ENCODE measurements at regions not wholly inside any gene's neighbourhood (a gene's known extent, or its start where the extent isn't known, plus 50 kb on each side); places are given as distances from the start of the nearest gene placed in this dataset.

DNA sequence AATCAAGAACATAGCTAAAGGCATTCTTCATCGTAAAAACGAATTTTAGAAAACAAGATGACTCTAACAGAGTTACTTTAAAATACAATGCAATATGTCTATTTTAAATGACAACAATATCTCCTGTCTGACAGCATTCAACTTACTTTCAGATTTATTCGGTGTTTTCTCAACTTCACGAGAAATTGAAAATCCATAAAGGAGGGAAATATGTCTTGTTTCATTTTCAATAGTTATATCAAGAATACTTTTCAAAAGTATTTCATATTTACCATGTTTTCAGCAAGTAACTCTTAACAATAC lies 254.8 kb downstream of the DAD1 start:
- Histone ChIP-seq H3K4me3 (ENCODE audit: insufficient read depth, low read depth, low read length, poor library complexity, severe bottlenecking) (no peak overlapping the region), H3K27ac (ENCODE audit: insufficient read depth, low read length, poor library complexity, severe bottlenecking) (no peak overlapping the region), H3K27me3 (replicated peaks; ENCODE audit: control insufficient read depth, insufficient read depth, low read length, poor library complexity, severe bottlenecking) (no peaks in the 10 kb centered on the region), H3K36me3 (ENCODE audit: control insufficient read depth, insufficient read depth, low read length) (no peaks in the 10 kb centered on the region), H3K4me1 (ENCODE audit: control insufficient read depth, insufficient read depth, low read length, poor library complexity, severe bottlenecking) (no peaks in the 10 kb centered on the region), H3K9me3 (ENCODE audit: control insufficient read depth, low read length) (no peaks in the 10 kb centered on the region)
- DNase-seq = no peak

DNA sequence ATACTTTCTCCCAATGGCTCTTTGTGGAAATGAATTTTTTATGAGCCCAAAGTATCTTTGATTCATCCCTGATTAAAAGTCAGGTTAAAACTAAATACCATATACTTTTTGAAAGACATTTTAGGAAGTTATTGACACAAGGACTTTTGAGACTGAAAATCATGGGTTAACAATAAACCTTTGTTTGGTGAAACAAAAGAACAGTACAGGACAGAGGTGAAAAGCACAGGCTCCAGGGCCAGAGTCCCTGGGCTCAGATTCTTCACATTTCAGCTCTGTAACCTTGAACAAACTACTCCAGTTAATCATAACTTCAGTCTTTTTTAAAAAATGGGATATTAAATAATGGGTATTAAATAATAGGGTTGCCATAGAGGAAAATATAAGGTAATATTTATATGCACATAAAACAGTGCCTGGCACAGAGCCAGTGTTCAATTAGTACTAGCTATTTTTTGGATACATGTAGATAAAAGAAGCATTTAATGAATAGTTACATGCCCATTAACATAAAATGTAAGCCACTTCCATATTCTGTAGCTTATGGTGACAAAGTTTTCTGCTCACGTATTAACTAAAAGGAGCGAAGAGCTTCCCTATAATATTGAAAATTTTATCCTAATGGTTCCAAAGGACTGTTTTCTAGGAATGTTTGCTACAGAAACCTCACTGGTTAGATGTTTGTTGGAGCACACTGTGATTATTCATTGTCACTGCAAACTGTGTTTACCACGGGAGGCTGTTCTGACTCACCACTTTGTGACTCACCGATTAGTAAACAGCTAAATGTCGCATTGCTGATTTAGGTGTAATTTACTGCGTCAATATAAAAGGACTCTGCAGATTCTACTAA lies 255.4 kb downstream of the DAD1 start:
- DNase-seq = no peak
- no peaks in the 10 kb centered on the region for H3K27me3 ChIP-seq (replicated peaks; ENCODE audit: control insufficient read depth, insufficient read depth, low read length, poor library complexity, severe bottlenecking)
- no peaks in the 10 kb centered on the region for H3K4me1 ChIP-seq (ENCODE audit: control insufficient read depth, insufficient read depth, low read length, poor library complexity, severe bottlenecking)
- no peaks in the 10 kb centered on the region for H3K36me3 ChIP-seq (ENCODE audit: control insufficient read depth, insufficient read depth, low read length)
- no peak overlapping the region for H3K4me3 ChIP-seq (ENCODE audit: insufficient read depth, low read depth, low read length, poor library complexity, severe bottlenecking)
- no peak overlapping the region for H3K27ac ChIP-seq (ENCODE audit: insufficient read depth, low read length, poor library complexity, severe bottlenecking)
- H3K9me3 ChIP-seq (ENCODE audit: control insufficient read depth, low read length) = no peaks in the 10 kb centered on the region

DNA sequence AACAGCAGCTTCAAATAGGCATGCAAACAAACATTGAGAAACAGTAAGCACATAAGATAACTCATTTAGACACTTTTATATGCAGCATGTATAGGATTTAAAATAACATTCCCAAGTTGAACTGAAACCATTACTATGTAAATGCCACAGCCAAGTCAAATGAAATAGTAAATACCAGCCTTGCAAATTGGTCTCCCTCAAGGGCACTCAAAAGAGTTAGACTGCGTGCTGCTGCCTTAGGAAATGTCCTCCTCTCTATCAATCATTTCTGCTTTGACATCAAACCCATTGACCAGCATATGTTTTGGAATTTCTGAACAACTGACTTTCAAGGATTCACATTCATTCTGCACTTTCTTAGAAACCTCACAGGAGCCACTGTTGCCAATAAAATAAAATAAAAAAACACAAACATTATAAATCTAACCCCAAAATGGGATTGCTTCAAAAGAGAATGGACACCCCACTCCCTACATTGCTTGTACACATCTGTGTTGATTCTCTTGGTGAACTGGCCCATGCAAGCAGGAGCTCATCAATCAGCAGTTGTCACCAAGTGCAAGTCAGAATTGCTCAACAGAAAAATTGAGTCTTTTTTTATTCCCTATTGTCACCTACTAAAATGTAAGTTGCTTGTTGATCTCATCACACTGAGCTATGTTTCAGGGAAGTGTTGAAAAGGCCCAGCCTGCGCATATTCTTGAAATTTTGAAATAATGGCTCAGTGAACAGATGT lies 256.2 kb downstream of the DAD1 start:
- no peaks in the 10 kb centered on the region for H3K27me3 ChIP-seq (replicated peaks; ENCODE audit: control insufficient read depth, insufficient read depth, low read length, poor library complexity, severe bottlenecking)
- no peaks in the 10 kb centered on the region for H3K4me1 ChIP-seq (ENCODE audit: control insufficient read depth, insufficient read depth, low read length, poor library complexity, severe bottlenecking)
- no peak overlapping the region for H3K4me3 ChIP-seq (ENCODE audit: insufficient read depth, low read depth, low read length, poor library complexity, severe bottlenecking)
- DNase-seq = no peak
- H3K27ac ChIP-seq (ENCODE audit: insufficient read depth, low read length, poor library complexity, severe bottlenecking) = no peak overlapping the region
- no peaks in the 10 kb centered on the region for H3K36me3 ChIP-seq (ENCODE audit: control insufficient read depth, insufficient read depth, low read length)
- no peaks in the 10 kb centered on the region for H3K9me3 ChIP-seq (ENCODE audit: control insufficient read depth, low read length)

DNA sequence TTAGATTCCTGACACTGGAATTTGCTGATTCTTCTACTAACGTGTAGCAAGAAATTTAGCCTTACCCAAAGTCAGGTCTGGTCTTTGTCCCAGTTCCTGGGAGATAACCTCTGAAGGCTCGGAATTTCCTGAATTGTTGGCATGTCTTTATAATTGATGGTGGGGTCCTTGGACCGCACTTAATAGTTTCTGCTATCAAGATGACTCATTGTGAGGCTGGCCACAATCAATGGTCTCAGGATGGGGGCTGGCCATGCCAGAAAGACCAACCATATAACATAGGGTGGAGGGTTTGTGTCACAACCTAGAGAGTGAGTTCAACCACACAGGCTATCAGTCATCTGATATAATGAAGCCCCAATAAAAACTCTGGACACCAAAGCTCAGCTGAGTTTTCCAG lies 259.7 kb downstream of the DAD1 start:
- Histone ChIP-seq H3K36me3 (ENCODE audit: control insufficient read depth, insufficient read depth, low read length) (no peaks in the 10 kb centered on the region), H3K9me3 (ENCODE audit: control insufficient read depth, low read length) (no peaks in the 10 kb centered on the region), H3K27ac (ENCODE audit: insufficient read depth, low read length, poor library complexity, severe bottlenecking) (no peak overlapping the region), H3K4me3 (ENCODE audit: insufficient read depth, low read depth, low read length, poor library complexity, severe bottlenecking) (no peak overlapping the region), H3K4me1 (ENCODE audit: control insufficient read depth, insufficient read depth, low read length, poor library complexity, severe bottlenecking) (no peaks in the 10 kb centered on the region), H3K27me3 (replicated peaks; ENCODE audit: control insufficient read depth, insufficient read depth, low read length, poor library complexity, severe bottlenecking) (no peaks in the 10 kb centered on the region)
- no peak for DNase-seq

DNA sequence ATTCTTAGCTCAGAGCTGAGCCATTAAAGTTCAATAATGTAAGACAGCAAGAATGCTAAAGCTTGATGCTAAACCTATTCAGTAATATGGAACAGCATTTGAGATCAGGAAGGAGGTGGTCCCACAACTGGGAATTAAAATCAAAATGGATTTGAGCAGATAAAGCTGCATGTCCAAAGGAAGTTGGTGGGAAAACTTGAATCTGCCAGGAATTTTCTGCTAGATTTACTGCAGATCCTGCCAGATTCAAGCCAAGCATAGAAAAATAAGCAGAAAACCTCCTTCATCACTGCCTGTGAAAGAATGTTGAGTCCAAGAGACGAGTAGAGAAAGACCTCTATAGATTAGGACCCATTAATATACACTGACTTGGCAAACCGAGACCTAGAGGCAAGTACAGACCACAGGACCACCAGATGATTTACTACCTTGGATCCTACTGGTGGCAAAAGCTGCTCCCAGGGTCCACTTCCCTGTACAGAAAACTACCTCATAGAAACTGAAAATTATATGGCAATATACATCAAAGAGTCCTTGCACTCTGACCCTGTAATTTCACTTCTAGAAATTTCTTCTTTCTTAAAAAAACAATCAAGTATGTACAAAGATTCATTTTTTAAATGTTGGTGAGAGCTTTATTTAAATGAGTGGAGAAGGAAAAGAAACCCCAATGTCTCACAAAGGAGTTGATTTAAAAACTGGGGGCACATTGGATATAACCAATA lies 263.2 kb downstream of the DAD1 start:
- Histone ChIP-seq H3K36me3 (ENCODE audit: control insufficient read depth, insufficient read depth, low read length) (no peaks in the 10 kb centered on the region), H3K27ac (ENCODE audit: insufficient read depth, low read length, poor library complexity, severe bottlenecking) (no peak overlapping the region), H3K9me3 (ENCODE audit: control insufficient read depth, low read length) (no peaks in the 10 kb centered on the region), H3K4me1 (ENCODE audit: control insufficient read depth, insufficient read depth, low read length, poor library complexity, severe bottlenecking) (no peaks in the 10 kb centered on the region), H3K27me3 (replicated peaks; ENCODE audit: control insufficient read depth, insufficient read depth, low read length, poor library complexity, severe bottlenecking) (no peaks in the 10 kb centered on the region), H3K4me3 (ENCODE audit: insufficient read depth, low read depth, low read length, poor library complexity, severe bottlenecking) (no peak overlapping the region)
- no peak for DNase-seq

DNA sequence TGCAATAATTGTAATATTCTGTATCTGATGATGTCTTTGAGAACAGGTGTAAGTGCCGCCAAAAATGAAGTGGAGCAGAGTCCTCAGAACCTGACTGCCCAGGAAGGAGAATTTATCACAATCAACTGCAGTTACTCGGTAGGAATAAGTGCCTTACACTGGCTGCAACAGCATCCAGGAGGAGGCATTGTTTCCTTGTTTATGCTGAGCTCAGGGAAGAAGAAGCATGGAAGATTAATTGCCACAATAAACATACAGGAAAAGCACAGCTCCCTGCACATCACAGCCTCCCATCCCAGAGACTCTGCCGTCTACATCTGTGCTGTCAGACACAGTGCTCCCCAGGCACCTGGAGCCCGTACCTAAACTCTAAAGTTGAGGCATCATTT lies 268.7 kb downstream of the DAD1 start:
- Histone ChIP-seq H3K27ac (ENCODE audit: insufficient read depth, low read length, poor library complexity, severe bottlenecking) (no peak overlapping the region), H3K4me1 (ENCODE audit: control insufficient read depth, insufficient read depth, low read length, poor library complexity, severe bottlenecking) (no peaks in the 10 kb centered on the region), H3K27me3 (replicated peaks; ENCODE audit: control insufficient read depth, insufficient read depth, low read length, poor library complexity, severe bottlenecking) (no peaks in the 10 kb centered on the region), H3K36me3 (ENCODE audit: control insufficient read depth, insufficient read depth, low read length) (no peaks in the 10 kb centered on the region), H3K4me3 (ENCODE audit: insufficient read depth, low read depth, low read length, poor library complexity, severe bottlenecking) (no peak overlapping the region), H3K9me3 (ENCODE audit: control insufficient read depth, low read length) (no peaks in the 10 kb centered on the region)
- no peak for DNase-seq

DNA sequence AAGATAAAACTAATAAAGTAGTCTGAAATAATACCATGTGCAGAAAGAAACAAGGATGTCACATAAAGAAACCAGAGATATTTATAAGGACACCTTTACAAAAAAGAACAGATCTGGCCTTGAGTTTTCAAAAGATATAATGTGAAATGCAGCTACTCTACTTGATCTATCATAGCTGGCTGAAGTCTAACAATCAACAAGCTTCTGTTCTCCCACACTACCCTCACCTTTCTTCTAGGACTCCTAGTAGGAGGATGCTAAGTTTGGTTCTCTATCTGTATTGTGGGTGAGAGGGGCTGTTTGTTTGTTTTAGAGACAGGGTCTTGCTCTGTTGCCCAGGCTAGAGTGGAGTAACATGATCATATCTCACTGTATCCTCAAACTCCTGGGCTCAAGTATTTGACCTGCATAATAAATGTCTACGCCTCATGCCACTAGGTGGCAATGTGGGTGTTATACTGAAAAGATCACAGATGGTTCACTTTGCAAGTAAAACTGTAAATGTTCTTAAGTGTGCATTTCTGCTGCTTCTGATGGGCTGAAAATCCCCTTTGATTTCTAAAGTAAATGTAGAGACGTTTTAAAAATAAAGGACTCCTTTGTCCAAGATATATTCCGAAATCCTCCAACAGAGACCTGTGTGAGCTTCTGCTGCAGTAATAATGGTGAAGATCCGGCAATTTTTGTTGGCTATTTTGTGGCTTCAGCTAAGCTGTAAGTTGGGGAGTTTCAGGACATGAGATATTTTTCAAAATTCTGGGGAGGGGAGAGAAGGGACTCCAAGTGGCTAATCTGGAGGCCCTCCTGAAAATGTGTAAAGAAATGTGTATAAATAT lies 269.3 kb downstream of the DAD1 start:
- no peak for DNase-seq
- Histone ChIP-seq H3K4me1 (ENCODE audit: control insufficient read depth, insufficient read depth, low read length, poor library complexity, severe bottlenecking) (no peaks in the 10 kb centered on the region), H3K4me3 (ENCODE audit: insufficient read depth, low read depth, low read length, poor library complexity, severe bottlenecking) (no peak overlapping the region), H3K27ac (ENCODE audit: insufficient read depth, low read length, poor library complexity, severe bottlenecking) (no peak overlapping the region), H3K27me3 (replicated peaks; ENCODE audit: control insufficient read depth, insufficient read depth, low read length, poor library complexity, severe bottlenecking) (no peaks in the 10 kb centered on the region), H3K9me3 (ENCODE audit: control insufficient read depth, low read length) (no peaks in the 10 kb centered on the region), H3K36me3 (ENCODE audit: control insufficient read depth, insufficient read depth, low read length) (no peaks in the 10 kb centered on the region)

DNA sequence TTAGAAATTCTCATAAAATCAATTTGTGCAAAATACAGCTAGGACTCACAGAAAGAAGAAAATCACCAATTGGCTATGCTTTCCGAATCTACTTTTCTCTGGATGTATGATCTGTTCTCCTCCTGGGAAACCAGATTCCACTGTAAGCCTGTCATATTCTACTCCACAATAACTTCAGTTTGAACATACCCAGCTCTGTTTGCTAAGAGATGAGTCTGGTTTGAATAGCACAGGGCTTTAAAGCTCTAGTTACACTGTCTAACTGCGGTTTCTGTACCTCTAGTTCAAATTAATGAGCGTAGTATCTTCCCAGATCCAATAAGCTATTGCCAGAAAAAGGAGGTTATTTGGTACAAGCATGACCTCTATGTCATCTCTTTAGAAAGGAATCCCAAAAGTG lies 270.1 kb downstream of the DAD1 start:
- DNase-seq = no peak
- no peaks in the 10 kb centered on the region for H3K9me3 ChIP-seq (ENCODE audit: control insufficient read depth, low read length)
- no peak overlapping the region for H3K27ac ChIP-seq (ENCODE audit: insufficient read depth, low read length, poor library complexity, severe bottlenecking)
- no peak overlapping the region for H3K4me3 ChIP-seq (ENCODE audit: insufficient read depth, low read depth, low read length, poor library complexity, severe bottlenecking)
- H3K4me1 ChIP-seq (ENCODE audit: control insufficient read depth, insufficient read depth, low read length, poor library complexity, severe bottlenecking) = no peaks in the 10 kb centered on the region
- H3K36me3 ChIP-seq (ENCODE audit: control insufficient read depth, insufficient read depth, low read length) = no peaks in the 10 kb centered on the region
- H3K27me3 ChIP-seq (replicated peaks; ENCODE audit: control insufficient read depth, insufficient read depth, low read length, poor library complexity, severe bottlenecking) = no peaks in the 10 kb centered on the region

DNA sequence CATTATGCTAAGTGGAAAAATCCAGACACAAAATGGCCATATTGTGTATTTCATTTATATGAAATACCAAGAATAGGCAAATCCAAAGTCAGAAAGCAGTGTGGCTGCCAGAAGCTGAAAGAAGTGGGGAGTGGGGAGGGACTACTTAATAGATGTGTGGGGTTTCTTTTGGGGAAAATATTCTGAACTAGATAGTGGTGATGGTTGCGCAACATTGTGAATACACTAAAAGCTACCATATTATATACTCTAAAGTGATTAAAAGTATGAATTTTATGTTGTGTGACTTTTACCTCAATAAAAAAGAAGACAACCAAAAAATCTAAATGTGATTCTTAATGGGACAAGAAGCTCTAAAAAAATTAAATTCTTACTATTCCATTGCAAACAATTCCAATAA lies 272.6 kb downstream of the DAD1 start:
- no peaks in the 10 kb centered on the region for H3K27me3 ChIP-seq (replicated peaks; ENCODE audit: control insufficient read depth, insufficient read depth, low read length, poor library complexity, severe bottlenecking)
- H3K36me3 ChIP-seq (ENCODE audit: control insufficient read depth, insufficient read depth, low read length) = no peaks in the 10 kb centered on the region
- no peaks in the 10 kb centered on the region for H3K4me1 ChIP-seq (ENCODE audit: control insufficient read depth, insufficient read depth, low read length, poor library complexity, severe bottlenecking)
- DNase-seq = no peak
- no peak overlapping the region for H3K4me3 ChIP-seq (ENCODE audit: insufficient read depth, low read depth, low read length, poor library complexity, severe bottlenecking)
- no peak overlapping the region for H3K27ac ChIP-seq (ENCODE audit: insufficient read depth, low read length, poor library complexity, severe bottlenecking)
- no peaks in the 10 kb centered on the region for H3K9me3 ChIP-seq (ENCODE audit: control insufficient read depth, low read length)

Measured in effector memory CD4-positive, alpha-beta T cell (primary cell).